ENCODE measurements at regions not wholly inside any gene's neighbourhood (a gene's known extent, or its start where the extent isn't known, plus 50 kb on each side); places are given as distances from the start of the nearest gene placed in this dataset.

DNA sequence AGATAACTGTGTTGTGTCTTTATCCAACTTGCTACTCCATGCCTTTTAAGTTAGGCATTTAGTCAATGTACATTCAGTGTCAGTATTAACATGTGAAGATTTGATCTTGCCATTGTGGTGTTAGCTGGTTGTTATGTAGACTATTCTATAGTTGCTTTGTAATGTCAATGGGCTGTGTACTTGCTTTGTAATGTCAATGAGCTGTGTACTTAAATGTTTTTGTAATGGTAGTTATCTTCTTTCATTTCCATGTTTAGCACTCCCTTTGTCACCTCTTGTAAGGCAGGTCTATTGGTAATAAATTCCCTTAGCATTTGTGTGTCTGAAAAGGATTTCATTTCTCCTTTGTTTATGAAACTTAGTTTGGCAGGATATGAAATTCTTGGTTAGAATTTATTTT, 53.4 kb downstream of the MC4R start:
- Histone ChIP-seq H4K20me1 (replicated peaks; ENCODE audit: control insufficient read depth, insufficient read depth, low read length) (no peaks in the 10 kb centered on the region), H3K9me3 (replicated peaks; ENCODE audit: control insufficient read depth, insufficient read depth, low read depth, low read length) (no peaks in the 10 kb centered on the region), H3K9me1 (ENCODE audit: control insufficient read depth, insufficient read depth, low read length) (no peaks in the 10 kb centered on the region), H3K79me2 (ENCODE audit: control insufficient read depth, insufficient read depth, low read length) (no peaks in the 10 kb centered on the region), H3K4me3 (no peak overlapping the region), H3K4me2 (ENCODE audit: insufficient read depth, low read length) (no peak overlapping the region), H3K9ac (ENCODE audit: insufficient read depth in 1 of 2, low read depth in 2 of 2, low read length in 2 of 2) (no peak overlapping the region), H3K4me1 (replicated peaks in 1 of 2; ENCODE audit: control insufficient read depth in 2 of 2, insufficient read depth in 2 of 2, low read length in 2 of 2) (no peaks in the 10 kb centered on the region), H3K36me3 (ENCODE audit: control insufficient read depth, insufficient read depth, low read length) (no peaks in the 10 kb centered on the region), H3K27ac (ENCODE audit: extremely low read depth, low read depth, low read length) (no peak overlapping the region), H3K27me3 (ENCODE audit: control insufficient read depth in 2 of 2, insufficient read depth in 2 of 2, low read length in 2 of 2) (no peaks in the 10 kb centered on the region), H2AFZ (ENCODE audit: low read depth, low read length) (no peak overlapping the region)
- in situ Hi-C loops (cut with MboI) (no loop called here), intact Hi-C loops (cut with micrococcal nuclease) (no loop called here)
- FAIRE-seq (no peak), ATAC-seq (no peak), DNase-seq (ENCODE audit: extremely low read depth in 1 of 4, low spot score in 3 of 4) (no peak)
- no TSS peak for BruUV-seq (replicated peaks)
- POLR2A ChIA-PET, result no interaction called here
- TF ChIP-seq SMARCC2 (IDR thresholded peaks at IDR 0.05; ENCODE audit: low read depth) (no peak), HDAC1 (IDR thresholded peaks at IDR 0.05) (no peak), POU5F1 (IDR thresholded peaks at IDR 0.05; ENCODE audit: borderline replicate concordance, low read depth, low read length, partially characterized antibody) (no peak), EHMT2 (IDR thresholded peaks at IDR 0.05) (no peak), MCM2 (IDR thresholded peaks at IDR 0.05; ENCODE audit: low read depth) (no peak), ZNF717 (CRISPR knock-in tag; IDR thresholded peaks at IDR 0.05) (no peak)
- TF ChIP-seq, protein P1, sequence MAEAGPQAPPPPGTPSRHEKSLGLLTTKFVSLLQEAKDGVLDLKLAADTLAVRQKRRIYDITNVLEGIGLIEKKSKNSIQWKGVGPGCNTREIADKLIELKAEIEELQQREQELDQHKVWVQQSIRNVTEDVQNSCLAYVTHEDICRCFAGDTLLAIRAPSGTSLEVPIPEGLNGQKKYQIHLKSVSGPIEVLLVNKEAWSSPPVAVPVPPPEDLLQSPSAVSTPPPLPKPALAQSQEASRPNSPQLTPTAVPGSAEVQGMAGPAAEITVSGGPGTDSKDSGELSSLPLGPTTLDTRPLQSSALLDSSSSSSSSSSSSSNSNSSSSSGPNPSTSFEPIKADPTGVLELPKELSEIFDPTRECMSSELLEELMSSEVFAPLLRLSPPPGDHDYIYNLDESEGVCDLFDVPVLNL (CRISPR knock-in tag; IDR thresholded peaks at IDR 0.05; ENCODE audit: low read depth), result no peak
- CTCF ChIA-PET (ENCODE audit: low intra/inter-chr PET ratio), result no interaction called here

All from K562 (cell line).